GM19395 (cell line): ENCODE measurements at regions not wholly inside any gene's neighbourhood (a gene's known extent, or its start where the extent isn't known, plus 50 kb on each side); places are given as distances from the start of the nearest gene placed in this dataset.

Experiments
- ATAC-seq: cut with Tn5 transposase; IDR thresholded peaks from one replicate; pipeline ENCODE4 v1.9.1; 2021; ENCODE audit warnings: mild to moderate bottlenecking, moderate library complexity; ENCODE audit not compliant: unreplicated experiment

- no peak for ATAC-seq
Measured at GRCh38 chrX:96311366-96311765, 373.3 kb upstream of the DIAPH2 start.

DNA sequence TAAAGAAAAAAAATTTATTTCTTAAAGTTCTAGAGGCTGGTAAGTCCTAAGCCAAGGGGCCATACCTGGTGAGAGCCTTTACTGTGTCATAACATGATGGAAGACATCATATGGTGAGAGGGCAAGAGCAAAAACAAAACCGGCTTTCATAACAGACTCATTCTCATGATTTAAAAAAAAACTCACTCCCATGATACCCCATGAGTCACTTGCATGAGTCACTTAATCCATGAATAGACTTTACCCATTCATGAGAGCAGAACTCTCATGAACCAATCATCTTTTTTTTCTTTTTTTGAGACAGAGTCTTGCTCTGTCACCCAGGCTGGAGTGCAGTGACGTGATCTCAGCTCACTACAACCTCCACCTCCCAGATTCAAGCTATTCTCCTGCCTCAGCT is 369.7 kb upstream of the DIAPH2 start:
- no peak for ATAC-seq

- no peak for ATAC-seq
Measured at GRCh38 chrX:96361844-96362243, 322.8 kb upstream of the DIAPH2 start.

DNA sequence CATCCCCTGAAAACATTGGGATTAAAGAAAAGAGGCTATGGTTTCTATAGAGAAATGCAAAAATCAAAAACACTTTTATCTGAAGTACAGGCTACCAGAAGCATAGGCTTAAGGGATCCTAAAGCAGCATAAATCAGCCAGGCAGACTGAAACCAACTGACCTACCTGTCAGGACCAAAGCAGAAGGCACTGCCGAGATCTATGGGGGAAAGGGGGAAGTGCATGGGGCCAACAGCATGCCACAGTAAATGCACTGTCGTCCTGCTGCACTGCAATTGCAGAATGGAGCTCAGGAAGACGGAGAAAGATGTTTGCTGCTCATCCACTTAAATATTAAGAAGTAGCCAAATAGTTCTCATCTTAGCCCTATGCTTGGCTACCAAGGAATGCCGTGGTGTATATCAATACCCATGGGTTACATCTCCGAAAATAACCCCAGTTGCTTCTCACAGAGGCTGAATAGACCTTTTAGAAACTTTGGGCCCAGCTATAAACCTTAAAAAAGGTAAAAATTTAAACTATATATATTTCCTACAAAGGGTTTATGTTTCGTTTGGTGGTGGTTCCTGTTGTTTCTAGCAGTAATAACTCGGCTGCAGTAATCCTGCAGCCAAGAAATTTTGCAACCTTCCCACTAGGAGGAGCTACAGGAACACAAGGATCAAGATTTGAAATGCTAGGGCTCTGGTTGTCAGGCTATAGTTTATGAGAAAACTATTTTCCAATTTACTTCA is 312.2 kb upstream of the DIAPH2 start:
- peak; percentile 72 for ATAC-seq

DNA sequence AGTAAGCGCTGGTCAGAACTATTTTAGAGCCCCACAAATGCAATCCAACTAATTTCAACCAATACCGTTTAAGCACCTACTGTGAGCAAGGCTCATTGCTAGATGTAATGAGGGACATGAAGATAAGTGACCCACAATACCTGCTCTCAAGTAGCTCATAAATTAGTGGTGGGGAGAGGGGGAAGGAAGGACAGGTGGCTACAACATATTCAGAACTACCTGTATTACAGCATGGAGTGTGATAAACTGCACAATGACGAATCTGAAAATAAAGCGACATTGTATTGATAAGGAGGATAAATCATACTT is 311.6 kb upstream of the DIAPH2 start:
- peak; percentile 29 for ATAC-seq

DNA sequence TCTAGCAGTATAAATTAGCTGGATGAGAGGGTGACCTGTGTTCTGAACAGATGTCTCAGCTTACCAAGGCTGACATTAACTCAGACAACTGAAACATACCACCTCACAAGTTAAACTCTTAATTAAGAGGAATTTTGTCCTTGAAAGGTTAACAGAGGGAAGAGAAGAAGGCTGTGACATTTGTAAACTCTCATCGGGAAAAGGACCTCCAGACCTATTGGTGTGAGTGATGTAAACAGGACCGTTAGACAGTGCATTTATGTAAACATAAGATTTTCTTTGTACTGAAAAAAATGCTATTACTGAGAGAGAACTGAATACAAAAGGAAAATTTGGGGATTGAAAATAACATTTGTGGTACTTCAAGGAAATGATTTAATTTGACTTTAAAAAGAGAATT is 308.4 kb upstream of the DIAPH2 start:
- no peak for ATAC-seq

DNA sequence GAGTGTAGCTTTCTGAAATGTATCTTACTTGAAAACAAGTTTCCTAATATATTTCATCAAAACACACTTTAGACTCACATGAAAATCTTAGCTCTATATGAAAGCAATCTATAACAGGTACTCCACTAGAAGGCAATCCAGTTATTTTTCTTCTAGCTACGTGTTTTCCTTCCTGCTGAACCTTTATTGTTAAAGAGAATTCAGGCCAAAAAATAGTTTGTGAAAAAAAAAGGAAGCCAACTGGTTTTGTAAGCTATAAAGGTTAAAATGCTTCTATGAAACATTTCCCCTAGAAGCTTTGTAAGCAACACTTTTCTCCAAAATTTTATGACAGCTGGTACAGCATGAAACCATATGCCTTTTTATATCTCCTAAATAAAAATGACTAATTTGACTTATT is 304.7 kb upstream of the DIAPH2 start:
- ATAC-seq: no peak

DNA sequence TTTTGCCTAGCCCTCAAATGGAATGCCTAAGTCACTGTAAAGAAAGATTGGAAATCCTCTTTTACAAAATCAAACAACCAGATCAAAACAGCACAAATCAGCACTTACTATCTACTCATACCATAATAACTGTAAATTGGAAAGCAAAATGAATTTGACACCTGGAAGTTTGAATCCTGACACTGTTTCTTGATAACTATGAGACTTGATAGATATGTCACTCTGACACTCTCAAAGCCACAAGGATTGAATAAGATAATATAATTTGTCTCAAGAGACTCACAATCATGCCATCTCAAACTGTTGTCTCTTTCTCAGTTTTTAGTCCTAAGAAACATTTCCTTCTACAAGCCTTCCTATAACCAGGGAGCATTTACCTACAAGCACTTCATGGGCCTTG is 302.6 kb upstream of the DIAPH2 start:
- ATAC-seq: no peak

GRCh38 chrX:96383428-96383827 is 301.2 kb upstream of the DIAPH2 start:
- ATAC-seq: no peak

- no peak for ATAC-seq
Measured at GRCh38 chrX:96386325-96386724, 298.3 kb upstream of the DIAPH2 start.

DNA sequence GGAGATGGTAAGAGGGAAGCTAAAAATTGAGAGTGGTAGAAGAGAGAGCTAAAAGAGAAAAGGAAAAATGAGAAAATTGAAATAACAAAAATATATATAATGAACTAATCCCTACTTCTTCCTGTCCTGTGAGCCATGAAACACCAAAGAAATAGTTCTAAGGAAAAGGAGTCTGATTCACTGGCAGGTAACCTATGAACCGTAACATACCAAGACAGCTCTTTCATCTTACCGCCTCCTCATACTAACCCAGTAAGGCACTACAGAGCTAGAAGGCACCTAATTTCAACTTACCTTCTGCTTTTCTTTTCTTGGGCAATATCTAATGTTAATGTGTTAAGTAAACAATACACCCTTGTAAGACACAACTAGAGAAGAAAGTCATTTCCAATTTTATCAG is 297.7 kb upstream of the DIAPH2 start:
- ATAC-seq: no peak

DNA sequence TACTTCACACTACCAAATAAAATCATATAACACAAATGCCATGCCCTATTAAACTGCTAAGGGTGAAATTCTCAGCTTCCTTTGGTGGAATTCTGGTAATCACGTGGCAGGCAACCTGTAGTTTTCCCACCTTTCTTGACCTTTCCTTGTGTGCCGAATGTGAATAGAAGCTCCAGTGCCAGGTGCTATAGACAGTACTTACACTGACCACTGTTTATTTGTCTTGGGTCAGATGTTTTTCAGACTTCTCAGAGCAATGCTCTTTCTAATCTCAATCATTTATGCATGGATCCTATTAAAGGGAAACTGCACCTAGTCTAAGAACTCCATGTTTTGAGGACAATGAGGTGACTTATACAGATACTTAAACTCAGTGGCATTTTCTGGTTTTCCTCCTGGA is 296.8 kb upstream of the DIAPH2 start:
- no peak for ATAC-seq

DNA sequence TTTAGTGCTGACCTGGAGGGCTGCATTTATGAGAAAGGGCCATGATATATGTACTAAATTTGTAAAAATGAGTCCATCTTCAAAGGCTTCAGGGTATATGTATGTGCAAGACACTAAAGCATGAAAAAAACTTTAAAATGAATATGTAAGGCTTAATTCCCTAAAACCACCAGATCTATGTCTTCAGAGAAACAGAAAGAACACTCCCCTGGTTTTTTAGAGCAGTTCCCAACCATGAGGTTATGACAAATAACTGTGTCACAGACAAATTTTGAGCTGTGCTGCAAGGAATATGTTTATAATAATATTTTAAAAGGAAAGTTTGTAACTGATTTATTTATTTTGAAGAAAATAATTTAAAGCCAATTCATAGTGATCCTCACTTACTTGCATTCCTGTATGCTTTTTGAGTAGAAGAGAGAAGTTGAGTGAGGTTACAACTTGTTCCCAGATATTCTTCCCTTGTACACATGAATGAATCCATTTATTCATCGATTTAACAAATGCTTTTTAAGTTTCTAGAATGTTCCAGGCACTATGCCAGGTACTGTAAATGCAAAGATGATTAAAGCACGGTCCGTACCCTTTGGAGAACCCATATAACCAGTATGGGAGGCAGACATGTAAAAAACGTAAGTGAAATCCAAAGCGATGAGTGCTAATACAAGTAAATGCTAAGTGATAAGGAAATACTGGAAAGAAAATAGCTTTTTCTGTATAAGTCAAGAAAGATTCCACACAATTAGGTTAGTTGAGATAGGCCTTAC is 295.2 kb upstream of the DIAPH2 start:
- no peak for ATAC-seq

DNA sequence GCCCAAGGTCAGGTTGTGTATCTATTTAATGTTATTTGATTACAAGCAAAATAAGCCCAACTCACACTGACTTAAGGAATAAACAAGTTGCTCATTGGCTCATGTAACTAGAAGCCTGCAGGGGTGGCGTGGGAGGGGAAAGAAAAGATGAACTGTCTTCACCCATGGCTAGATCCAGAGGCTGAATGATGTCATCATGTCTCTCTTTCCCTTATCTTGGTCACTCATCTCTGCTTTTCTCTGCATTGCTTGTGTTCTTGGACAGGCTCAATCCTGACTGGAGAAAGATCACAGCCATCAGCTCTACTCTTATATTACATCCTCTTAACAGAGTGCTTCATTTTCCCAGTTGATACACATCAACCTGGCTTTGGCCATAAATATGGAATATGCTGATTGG is 290.0 kb upstream of the DIAPH2 start:
- ATAC-seq: no peak

GRCh38 chrX:96403446-96403845 is 281.2 kb upstream of the DIAPH2 start:
- no peak for ATAC-seq

GRCh38 chrX:96405842-96406241 is 278.8 kb upstream of the DIAPH2 start:
- ATAC-seq: no peak

GRCh38 chrX:96407072-96407471 is 277.6 kb upstream of the DIAPH2 start:
- no peak for ATAC-seq

DNA sequence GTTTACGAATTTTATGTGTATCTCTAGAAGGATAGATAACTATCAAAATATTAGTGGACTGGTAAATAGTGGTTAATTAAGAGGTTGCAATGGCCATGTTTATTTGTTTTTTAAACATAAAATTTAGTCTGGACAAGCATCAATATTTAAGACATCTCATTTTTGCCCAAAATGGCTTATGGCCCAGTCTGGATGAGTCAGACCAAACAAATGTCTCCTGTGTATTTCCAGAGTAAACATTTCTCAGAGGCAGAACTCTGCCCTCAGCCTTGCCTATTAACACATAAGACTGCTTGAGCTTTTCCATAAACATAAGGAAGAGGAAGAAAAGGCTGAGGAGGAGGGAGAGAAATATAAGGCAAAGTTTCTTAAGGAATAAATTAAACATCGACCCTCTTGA is 277.1 kb upstream of the DIAPH2 start:
- no peak for ATAC-seq

DNA sequence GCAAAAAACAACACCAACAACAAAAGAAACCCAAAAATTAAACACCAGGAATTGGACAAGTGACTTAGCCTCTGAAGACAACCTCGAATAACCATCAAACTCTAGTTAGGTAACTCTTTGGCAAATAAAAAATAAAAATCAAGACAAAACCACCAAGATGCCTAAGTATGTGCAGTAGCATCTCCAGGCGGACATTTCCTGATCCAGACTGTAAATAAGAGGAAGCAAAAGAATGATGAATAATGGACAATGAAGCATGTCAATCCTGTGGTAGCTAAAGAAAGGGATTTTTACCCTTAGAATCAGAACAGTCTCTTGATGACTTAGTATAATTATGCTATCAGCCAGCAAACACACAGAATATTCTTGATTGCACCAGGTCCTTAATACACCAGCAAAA is 276.7 kb upstream of the DIAPH2 start:
- no peak for ATAC-seq

- no peak for ATAC-seq
Measured at GRCh38 chrX:96410927-96411326, 273.7 kb upstream of the DIAPH2 start.

DNA sequence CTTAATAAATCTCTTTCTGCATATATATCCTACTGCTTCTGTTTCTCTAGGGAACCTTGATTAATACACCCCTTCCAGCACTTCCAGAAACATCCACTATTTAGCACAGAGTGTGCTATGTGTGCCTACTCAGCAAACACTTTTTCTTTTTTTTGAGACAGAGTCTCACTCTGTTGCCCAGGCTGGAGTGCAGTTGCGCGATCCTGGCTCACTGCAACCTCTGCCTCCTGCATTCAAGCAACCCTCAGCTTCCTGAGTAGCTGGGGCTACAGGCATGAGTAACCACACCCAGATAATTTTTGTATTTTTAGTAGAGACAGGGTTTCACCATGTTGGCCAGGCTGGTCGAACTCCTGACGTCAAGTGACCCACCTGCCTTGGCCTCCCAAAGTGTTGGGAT is 266.9 kb upstream of the DIAPH2 start:
- no peak for ATAC-seq

GRCh38 chrX:96424007-96424406 is 260.6 kb upstream of the DIAPH2 start:
- ATAC-seq: no peak

DNA sequence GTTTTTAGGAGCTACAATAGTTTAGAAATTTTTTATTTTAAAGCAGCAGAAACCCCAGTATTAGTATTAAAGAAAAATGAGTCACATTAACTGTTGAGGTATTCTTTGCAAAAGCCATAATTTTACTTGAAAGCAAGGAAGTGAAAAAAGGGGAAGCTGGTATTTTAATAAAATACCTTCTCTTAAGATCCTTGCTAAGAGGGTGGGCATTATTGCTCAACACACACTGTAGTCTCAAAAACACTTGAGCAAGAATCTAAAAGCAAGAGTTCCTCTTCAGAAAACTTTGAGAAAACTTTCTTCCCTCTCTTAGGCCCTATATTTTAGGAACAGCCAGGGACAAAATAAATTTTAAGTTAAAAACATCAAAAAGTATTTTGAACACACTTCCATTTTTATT is 259.4 kb upstream of the DIAPH2 start:
- no peak for ATAC-seq
